Globus pallidus (tissue), 1 donor: ENCODE measurements at regions not wholly inside any gene's neighbourhood (a gene's known extent, or its start where the extent isn't known, plus 50 kb on each side); places are given as distances from the start of the nearest gene placed in this dataset.

ENCODE experiments used
- DNase-seq: peaks from one replicate; pipeline ENCODE4 v3.0.0-alpha.2; 2015; ENCODE audit warnings: low spot score

DNA sequence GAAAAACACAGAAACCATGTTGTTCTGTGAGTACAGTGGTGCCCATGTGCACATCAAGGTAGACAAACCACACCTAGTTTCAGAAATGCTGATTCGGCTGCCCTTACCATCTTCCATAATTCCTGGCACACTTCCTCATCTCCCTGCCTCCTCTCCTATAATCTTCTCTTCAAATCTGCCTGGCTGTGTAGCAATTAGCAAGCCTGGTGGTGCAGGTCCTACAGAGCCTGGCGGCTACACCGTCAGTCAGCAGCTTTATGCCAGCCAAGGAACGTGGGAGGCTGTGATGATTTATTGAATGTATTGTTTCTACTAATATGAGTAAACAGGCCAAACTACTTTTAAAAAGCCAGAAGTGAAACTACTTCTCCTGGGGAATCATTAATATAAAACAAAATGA is 106.8 kb downstream of the SEMA6D start:
- no peak for DNase-seq

DNA sequence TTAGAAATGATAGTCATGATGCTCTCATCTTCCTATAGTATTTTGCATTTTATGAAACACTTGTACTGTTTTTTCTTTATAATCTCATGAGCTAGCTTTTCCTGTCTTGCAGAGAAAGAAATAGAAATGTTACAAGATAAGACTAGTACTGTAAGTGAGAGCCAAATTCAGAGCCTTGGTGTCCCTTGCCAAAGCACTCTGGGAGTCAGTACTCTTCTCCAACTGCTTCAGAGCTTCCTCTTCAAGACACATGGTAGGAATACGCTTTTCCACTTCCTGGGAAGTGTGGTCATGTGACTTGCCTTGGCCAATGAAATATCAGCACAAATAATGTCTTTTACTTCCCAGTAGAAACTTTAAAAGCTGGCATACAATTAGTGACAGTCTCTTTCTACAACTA is 112.4 kb downstream of the SEMA6D start:
- no peak for DNase-seq

DNA sequence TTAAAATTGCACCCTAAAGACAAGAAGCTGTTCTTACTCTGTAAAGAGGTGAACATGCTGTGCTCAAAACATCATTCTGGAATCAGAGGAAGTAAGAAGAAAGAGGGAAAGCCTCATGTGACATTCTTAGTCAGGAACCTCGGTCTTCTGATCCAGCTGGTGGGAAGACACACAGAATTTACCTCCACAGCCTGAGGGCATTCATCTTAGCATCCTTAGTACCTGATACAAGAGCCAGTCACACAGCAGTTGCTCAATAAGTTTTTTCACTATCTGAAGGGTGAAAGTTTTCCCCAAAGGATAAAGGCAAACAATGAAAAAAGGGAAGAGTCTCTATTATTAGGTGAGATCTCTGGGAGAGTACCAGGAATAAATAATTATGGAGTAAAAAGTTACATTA is 116.8 kb downstream of the SEMA6D start:
- no peak for DNase-seq

- no peak for DNase-seq
Measured at GRCh38 chr15:47839233-47839825, 122.0 kb downstream of the SEMA6D start.

GRCh38 chr15:47843124-47843663 is 125.9 kb downstream of the SEMA6D start:
- DNase-seq, result no peak

- DNase-seq, result no peak
Measured at GRCh38 chr15:47844437-47844836, 127.1 kb downstream of the SEMA6D start.

DNA sequence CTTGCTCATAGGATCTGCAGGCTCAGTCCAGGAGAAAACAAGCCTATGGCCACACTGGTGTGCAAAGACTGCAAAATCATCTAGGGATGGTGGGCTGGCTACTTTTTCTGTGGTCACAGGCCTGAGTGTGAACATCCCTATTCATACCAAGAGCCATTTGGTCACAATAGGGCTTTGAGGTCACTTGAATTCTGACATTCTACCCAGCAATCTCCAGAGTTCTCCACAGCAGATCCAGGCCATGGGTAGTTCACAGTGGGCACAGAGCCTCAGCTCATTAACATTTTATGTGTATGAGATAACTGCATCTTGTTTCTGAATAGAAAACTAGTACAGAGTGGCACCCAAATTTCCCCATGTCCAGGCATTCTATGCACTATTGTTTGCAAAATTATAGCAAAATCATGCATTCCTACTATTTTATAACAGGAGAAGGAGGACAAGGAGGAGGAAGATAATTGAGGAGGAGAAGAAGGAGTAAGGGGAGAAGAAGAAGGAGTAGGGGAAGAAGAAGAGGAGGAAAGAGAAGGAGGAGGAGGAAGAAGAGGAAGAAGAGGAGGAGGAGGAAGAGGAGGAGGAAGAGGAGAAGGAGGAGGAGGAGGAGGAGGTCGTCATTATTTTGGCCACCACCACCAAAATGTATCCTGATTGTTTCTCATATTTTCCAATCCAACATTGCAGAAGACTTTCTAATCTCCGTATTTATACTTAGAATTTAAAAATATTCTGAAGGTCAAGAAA is 129.0 kb downstream of the SEMA6D start:
- DNase-seq, result peak; percentile 91

GRCh38 chr15:47846876-47847275 is 129.6 kb downstream of the SEMA6D start:
- DNase-seq, result peak; percentile 29

- no peak for DNase-seq
Measured at GRCh38 chr15:47856071-47856470, 138.8 kb downstream of the SEMA6D start.

DNA sequence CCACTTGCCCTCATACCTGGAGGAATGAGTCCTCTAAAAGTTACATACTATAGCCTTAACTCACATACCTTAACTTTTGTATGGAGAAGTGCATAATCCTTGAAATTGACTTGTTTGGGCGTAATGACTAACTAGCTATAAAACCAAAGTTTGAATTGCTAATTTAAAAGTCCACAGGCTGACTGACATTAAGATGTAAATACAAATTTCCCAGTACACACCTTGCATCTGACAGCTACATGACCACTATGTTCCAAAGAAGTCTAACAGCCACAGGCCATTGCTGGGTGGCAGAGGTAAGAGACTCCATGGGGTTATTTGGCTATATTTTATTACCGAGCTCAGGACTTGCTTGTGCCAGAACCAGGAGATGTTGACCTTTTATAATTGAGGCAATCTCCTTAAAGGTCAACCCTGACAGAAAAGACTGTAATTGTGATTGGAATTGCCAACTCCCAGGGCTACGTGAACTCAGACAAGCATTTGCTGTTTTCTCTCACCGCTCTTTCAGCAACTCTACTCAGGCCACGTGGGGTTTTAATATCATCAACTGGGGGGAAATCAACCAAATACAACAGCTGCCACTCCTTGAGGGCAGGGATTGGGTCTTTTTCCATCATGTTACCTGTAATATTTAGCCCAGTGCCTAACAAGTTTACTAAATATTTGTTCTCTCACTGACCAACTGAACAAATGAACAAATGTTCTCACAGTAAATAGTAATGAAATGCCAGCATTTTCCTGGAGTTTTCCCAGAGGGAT is 139.9 kb downstream of the SEMA6D start:
- DNase-seq, result no peak

- no peak for DNase-seq
Measured at GRCh38 chr15:47857776-47858167, 140.5 kb downstream of the SEMA6D start.

- DNase-seq, result no peak
Measured at GRCh38 chr15:47861111-47861903, 144.0 kb downstream of the SEMA6D start.

DNA sequence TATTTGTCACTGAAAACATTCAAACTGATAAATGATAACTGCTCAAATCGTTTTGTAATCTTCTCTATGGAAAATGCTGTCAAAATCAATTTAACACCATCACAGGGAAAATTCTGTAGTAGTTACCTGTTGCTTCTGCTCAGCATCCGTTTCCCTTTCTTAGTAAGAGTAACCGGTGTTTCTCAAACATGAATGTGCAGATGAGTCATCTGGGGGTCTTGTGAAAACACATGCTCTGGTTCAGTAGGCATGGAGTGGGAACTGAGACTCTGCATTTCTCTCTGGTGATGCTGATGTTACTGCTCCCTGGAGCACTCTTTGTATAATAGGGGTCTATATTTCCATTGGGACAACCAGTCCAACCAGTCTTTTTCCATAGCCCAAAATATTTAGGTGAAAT is 145.1 kb downstream of the SEMA6D start:
- no peak for DNase-seq

DNA sequence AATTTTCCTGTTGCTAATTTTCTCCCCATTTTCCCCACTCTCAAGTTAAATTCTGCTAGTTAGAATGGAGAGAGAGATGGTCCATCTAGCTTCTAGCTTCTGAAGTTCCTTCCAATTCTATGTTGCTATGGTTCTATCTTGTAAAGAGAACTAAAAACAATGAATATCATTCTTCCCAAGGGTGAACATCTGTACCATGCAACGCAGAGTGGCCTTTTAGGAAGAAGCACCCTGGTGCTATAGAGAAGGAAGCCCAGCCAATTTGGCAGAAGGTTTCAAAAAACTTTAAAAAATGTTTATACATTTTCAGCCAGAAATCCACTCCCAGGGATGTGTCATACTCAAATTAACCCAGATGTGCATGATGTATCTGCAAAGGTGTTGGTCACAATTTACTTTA is 149.1 kb downstream of the SEMA6D start:
- DNase-seq, result no peak

DNA sequence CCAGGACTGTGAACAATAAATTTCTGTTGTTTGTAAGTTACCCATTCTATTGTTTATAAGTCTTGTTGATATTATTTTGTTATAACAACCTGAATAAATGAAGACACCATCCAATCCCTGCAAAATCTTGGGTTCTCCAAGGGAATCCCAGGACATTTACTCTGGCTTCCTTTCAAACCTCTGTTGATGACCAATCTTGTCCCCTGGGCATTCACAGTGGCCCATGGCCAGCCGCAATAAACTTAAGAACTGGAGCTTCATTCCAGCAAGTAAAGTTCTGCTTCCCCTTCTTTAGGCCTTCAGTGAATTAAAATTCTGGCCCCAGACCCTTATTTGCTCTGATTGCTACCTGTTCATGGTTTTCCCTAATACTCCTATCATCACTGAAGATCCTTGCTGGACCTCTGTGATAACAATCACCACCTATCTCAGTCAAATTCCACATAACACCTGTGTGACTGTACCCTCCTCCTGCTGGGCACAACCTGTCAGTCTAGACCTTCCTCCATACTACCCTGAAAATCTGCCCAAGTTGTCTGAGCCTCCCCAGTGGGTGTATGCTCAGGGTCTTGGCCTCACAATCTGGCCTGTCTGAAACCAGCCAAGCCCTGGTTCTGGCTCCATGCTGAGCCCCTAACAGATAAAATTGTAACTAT is 153.1 kb downstream of the SEMA6D start:
- DNase-seq, result no peak

DNA sequence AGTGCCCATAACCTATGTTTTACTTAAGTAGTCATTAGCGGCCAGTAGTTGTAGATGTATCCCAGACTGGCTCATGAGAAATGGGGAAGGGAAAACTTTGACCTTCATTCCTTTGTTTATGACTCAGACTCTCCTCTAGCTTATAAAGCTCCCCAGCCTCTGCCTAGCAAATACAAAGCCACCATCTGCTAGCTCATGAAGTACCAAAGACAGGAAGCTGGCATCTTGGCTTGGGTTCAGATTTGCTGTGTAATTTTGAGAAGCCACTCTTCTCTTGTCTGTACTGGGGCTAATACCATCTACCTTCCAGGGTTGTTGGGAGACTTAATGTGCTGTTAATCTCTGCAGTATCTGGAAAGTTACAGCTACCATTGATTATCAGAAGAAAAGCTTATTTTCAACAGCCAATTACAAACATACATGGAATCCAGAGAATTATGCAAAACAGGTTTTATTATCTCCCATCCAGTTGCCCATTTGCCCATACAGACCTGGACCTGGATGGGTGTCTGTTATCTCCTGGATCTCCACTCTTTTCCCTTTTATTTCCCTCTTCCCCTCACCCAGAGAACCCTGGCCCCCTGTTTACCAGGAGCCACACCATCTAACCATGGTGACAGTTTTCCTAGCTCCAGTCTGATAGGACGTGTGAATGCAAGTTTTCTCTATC is 153.8 kb downstream of the SEMA6D start:
- no peak for DNase-seq

DNA sequence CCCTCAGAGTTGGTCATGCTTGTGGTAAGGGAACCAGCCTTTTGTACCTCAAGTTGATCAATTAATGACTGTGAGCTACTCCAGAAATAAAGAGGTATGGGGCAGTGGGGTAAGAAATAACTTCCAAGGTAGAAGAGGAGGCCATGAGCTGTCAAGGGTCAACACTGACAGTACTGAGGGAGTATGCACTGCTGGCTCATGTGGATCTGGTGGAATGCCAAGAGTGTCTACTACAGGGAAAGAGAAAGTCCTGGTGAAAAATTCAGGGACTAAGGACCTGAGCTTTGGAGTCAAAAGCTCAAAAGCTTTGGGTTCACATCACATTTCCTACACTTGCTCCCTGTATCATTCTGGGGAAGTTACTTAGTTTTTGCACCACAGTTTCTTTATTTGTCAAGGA is 154.9 kb downstream of the SEMA6D start:
- DNase-seq, result no peak

DNA sequence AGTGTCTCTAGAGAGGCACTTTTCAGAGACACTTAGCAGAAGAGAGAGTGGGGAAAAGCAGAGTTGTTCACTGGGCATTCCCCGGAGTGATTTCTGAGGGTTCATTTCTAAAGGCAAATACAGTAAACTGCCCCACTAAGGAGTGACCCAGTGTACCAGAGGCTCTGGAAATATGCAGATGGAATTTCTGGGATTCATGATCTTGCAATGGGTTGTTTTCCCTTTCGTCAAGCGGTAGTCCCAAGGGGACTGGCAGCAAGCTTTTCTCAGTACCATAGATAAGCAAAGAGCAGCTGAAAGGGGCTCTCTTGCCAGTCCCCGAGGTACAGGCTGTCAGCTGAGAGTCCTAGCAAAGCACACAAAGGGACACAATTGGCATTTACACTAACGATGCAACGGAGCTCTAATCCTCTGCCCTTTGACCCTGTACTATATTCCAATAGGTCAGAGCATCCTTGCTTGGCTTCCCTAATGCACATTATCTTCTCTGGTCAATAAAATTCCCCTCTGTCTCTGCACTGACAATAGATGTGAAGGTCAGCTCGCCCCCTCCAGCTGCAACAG is 155.6 kb downstream of the SEMA6D start:
- no peak for DNase-seq

GRCh38 chr15:47876986-47877385 is 159.7 kb downstream of the SEMA6D start:
- DNase-seq, result no peak

DNA sequence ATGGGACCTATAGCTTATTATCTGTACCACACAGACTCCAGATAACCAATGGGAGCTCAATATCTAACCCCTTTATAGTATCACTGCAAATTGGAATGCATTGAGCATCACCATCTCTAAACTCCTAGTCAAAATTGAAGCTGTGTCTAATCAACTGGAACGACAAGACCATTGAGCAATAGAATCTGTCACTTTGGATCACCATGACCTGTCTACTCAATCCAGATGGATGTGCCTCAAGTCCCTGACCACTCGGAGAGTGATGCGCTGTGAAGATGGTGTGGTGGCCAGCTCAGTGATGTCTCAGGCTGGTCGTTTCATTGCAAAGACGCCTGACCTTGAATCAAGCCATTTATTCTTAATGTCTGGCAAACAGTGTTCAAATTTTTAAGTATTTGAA is 160.5 kb downstream of the SEMA6D start:
- DNase-seq, result no peak

DNA sequence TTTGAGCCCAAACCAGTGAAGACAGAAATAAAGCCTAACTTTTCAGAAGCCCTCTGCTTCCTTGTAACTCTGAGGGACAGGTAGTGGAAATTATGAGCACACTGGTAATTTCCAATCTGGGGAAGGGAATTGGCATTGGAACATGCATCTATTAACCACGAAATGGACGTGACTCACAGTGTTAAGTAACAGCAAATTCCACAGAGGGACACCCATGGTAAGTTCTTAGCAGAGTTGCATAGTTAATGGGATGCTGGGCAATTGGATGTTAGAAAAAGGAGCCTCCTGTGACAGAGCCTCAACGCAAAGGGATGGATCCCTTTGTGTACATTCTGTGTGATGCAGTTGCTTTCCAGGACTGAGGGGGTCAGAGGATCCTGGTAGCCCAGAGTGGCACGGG is 168.6 kb downstream of the SEMA6D start:
- DNase-seq, result no peak
